ENCODE measurements at regions not wholly inside any gene's neighbourhood (a gene's known extent, or its start where the extent isn't known, plus 50 kb on each side); places are given as distances from the start of the nearest gene placed in this dataset.

GRCh38 chr10:61336831-61337230 lies 116.3 kb downstream of the TMEM26 start:
- TF ChIP-seq EZH2 (IDR thresholded peaks at IDR 0.05; ENCODE audit: borderline replicate concordance) (no peak), CTCF (IDR thresholded peaks at IDR 0.05; ENCODE audit: poor library complexity) (no peak), EZH2phosphoT487 (IDR thresholded peaks at IDR 0.05; ENCODE audit: low read depth, severe bottlenecking, unreplicated experiment) (no peak)
